Karpas-422 (cell line): ENCODE measurements at regions not wholly inside any gene's neighbourhood (a gene's known extent, or its start where the extent isn't known, plus 50 kb on each side); places are given as distances from the start of the nearest gene placed in this dataset.

ENCODE experiments used
- DNase-seq: peaks from one replicate; pipeline ENCODE4 v3.0.0-alpha.2; 2015
- H2AFZ ChIP-seq: fragments of 200-600 bp; sonication (generic); 2 replicates; pipeline ENCODE4 v1.6.1; 2014; ENCODE audit warnings: antibody characterized with exemption, low read length, mixed read lengths
- H3K27ac ChIP-seq: fragments of 200-600 bp; sonication (generic); 2 replicates; pipeline ENCODE4 v1.5.1; 2014; ENCODE audit warnings: mild to moderate bottlenecking, low read length, moderate library complexity
- H3K27me3 ChIP-seq: fragments of 200-600 bp; sonication (generic); 2 replicates; pipeline ENCODE4 v1.6.1; 2014; ENCODE audit warnings: low read length, mixed read lengths
- H3K36me3 ChIP-seq: fragments of 200-600 bp; sonication (generic); 2 replicates; pipeline ENCODE4 v1.6.1; 2014; ENCODE audit warnings: low read length, mixed read lengths; ENCODE audit not compliant: insufficient read depth
- H3K4me1 ChIP-seq: fragments of 200-600 bp; sonication (generic); 2 replicates; pipeline ENCODE4 v1.6.1; 2014; ENCODE audit warnings: mild to moderate bottlenecking, low read length, mixed read lengths
- H3K4me2 ChIP-seq: fragments of 200-600 bp; sonication (generic); 2 replicates; pipeline ENCODE4 v1.6.1; 2014; ENCODE audit warnings: low read length, low read depth, mild to moderate bottlenecking; ENCODE audit not compliant: poor library complexity, severe bottlenecking
- H3K4me3 ChIP-seq: fragments of 200-600 bp; sonication (generic); 2 replicates; pipeline ENCODE4 v1.5.1; 2014; ENCODE audit warnings: mild to moderate bottlenecking, antibody characterized with exemption, low read length, mixed read lengths
- H3K79me2 ChIP-seq: fragments of 200-600 bp; sonication (generic); 2 replicates; pipeline ENCODE4 v1.6.1; 2014; ENCODE audit warnings: mild to moderate bottlenecking, low read length, mixed read lengths
- H3K9ac ChIP-seq: fragments of 200-600 bp; sonication (generic); 2 replicates; pipeline ENCODE4 v1.6.0; 2014; ENCODE audit warnings: low read length
- H3K9me2 ChIP-seq: fragments of 200-600 bp; sonication (generic), shearing (Covaris generic); replicated peaks from 2 replicates; pipeline ENCODE4 v1.6.0; 2014; ENCODE audit warnings: mild to moderate bottlenecking, low read length, moderate library complexity; ENCODE audit not compliant: insufficient read depth
- H3K9me3 ChIP-seq: fragments of 300-700, 200-600 bp; sonication (generic); 2 replicates; pipeline ENCODE4 v1.6.1; 2014; ENCODE audit warnings: low read length, mixed read lengths
- H4K20me1 ChIP-seq: fragments of 200-600 bp; sonication (generic); 2 replicates; pipeline ENCODE4 v1.6.1; 2014; ENCODE audit warnings: mild to moderate bottlenecking, antibody characterized with exemption, low read length, low read depth; ENCODE audit not compliant: insufficient read depth

GRCh38 chr11:130631119-130631518, 182.7 kb downstream of the ADAMTS15 start:
- Histone ChIP-seq H3K9me2 (no peaks in the 10 kb centered on the region), H3K36me3 (no peaks in the 10 kb centered on the region), H3K79me2 (no peaks in the 10 kb centered on the region), H3K4me3 (no peak overlapping the region), H3K27ac (no peak overlapping the region), H3K9ac (no peak overlapping the region), H2AFZ (no peak overlapping the region), H3K9me3 (no peaks in the 10 kb centered on the region), H3K4me1 (no peaks in the 10 kb centered on the region), H3K27me3 (no peaks in the 10 kb centered on the region), H3K4me2 (no peak overlapping the region), H4K20me1 (no peaks in the 10 kb centered on the region)
- DNase-seq, result no peak

- Histone ChIP-seq H3K27me3 (no peaks in the 10 kb centered on the region), H3K79me2 (no peaks in the 10 kb centered on the region), H3K27ac (no peak overlapping the region), H3K9me2 (no peaks in the 10 kb centered on the region), H3K9me3 (no peaks in the 10 kb centered on the region), H3K4me1 (no peaks in the 10 kb centered on the region), H3K9ac (no peak overlapping the region), H3K4me3 (no peak overlapping the region), H3K4me2 (no peak overlapping the region), H3K36me3 (no peaks in the 10 kb centered on the region), H2AFZ (no peak overlapping the region), H4K20me1 (no peaks in the 10 kb centered on the region)
- no peak for DNase-seq
Measured at GRCh38 chr11:130633466-130633865, 185.0 kb downstream of the ADAMTS15 start.

DNA sequence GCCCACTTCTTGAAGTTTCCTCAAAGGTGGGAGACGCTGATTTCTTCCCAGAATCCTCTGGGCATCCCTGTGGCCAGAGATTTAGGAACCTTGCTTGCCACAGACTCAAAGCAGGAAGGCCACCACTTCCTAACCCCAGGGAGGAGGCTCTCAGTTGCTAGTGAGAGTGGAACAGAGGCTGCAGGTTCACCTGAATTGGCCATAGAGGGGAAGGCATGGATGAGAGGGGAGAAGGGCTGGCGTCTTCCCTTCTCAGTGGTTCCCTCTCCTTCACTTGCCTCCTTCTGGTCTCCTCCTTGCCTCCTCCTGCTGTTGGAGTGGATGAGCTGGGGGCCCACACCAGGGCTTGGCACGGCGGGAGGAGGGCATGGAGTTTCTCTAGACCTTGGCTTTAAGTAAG, 185.7 kb downstream of the ADAMTS15 start:
- DNase-seq, result no peak
- Histone ChIP-seq H4K20me1 (no peaks in the 10 kb centered on the region), H3K27me3 (no peaks in the 10 kb centered on the region), H3K36me3 (no peaks in the 10 kb centered on the region), H2AFZ (no peak overlapping the region), H3K79me2 (no peaks in the 10 kb centered on the region), H3K9me2 (no peaks in the 10 kb centered on the region), H3K9me3 (no peaks in the 10 kb centered on the region), H3K4me1 (no peaks in the 10 kb centered on the region), H3K4me3 (no peak overlapping the region), H3K27ac (no peak overlapping the region), H3K9ac (no peak overlapping the region), H3K4me2 (no peak overlapping the region)

GRCh38 chr11:130634961-130635473, 186.6 kb downstream of the ADAMTS15 start:
- Histone ChIP-seq H3K79me2 (no peaks in the 10 kb centered on the region), H3K36me3 (no peaks in the 10 kb centered on the region), H3K4me1 (no peaks in the 10 kb centered on the region), H3K4me2 (no peak overlapping the region), H3K9me2 (no peaks in the 10 kb centered on the region), H3K27me3 (no peaks in the 10 kb centered on the region), H3K4me3 (no peak overlapping the region), H4K20me1 (no peaks in the 10 kb centered on the region), H3K9ac (no peak overlapping the region), H3K27ac (no peak overlapping the region), H2AFZ (no peak overlapping the region), H3K9me3 (no peaks in the 10 kb centered on the region)
- no peak for DNase-seq

- Histone ChIP-seq H3K4me2 (no peak overlapping the region), H3K4me3 (no peak overlapping the region), H3K79me2 (no peaks in the 10 kb centered on the region), H3K4me1 (no peaks in the 10 kb centered on the region), H3K9me2 (no peaks in the 10 kb centered on the region), H3K9me3 (no peaks in the 10 kb centered on the region), H3K9ac (no peak overlapping the region), H3K27me3 (no peaks in the 10 kb centered on the region), H3K36me3 (no peaks in the 10 kb centered on the region), H3K27ac (no peak overlapping the region), H4K20me1 (no peaks in the 10 kb centered on the region), H2AFZ (no peak overlapping the region)
- DNase-seq, result no peak
Measured at GRCh38 chr11:130635937-130636630, 187.6 kb downstream of the ADAMTS15 start.

GRCh38 chr11:130636722-130637464, 188.4 kb downstream of the ADAMTS15 start:
- no peak overlapping the region for H3K27ac ChIP-seq

GRCh38 chr11:130637566-130637965, 189.1 kb downstream of the ADAMTS15 start:
- Histone ChIP-seq H3K79me2 (no peaks in the 10 kb centered on the region), H3K4me2 (no peak overlapping the region), H4K20me1 (no peaks in the 10 kb centered on the region), H3K9me3 (no peaks in the 10 kb centered on the region), H3K9me2 (no peaks in the 10 kb centered on the region), H3K4me3 (no peak overlapping the region), H3K27ac (no peak overlapping the region), H3K36me3 (no peaks in the 10 kb centered on the region), H2AFZ (no peak overlapping the region), H3K9ac (no peak overlapping the region), H3K4me1 (no peaks in the 10 kb centered on the region), H3K27me3 (no peaks in the 10 kb centered on the region)
- no peak for DNase-seq

More at GRCh38 chr11:130636722-130637464, 188.4 kb downstream of the ADAMTS15 start:
- Histone ChIP-seq H3K79me2 (no peaks in the 10 kb centered on the region), H3K4me2 (no peak overlapping the region), H3K4me3 (no peak overlapping the region), H3K36me3 (no peaks in the 10 kb centered on the region), H3K9ac (no peak overlapping the region), H3K9me2 (no peaks in the 10 kb centered on the region), H3K9me3 (no peaks in the 10 kb centered on the region), H4K20me1 (no peaks in the 10 kb centered on the region), H3K27me3 (no peaks in the 10 kb centered on the region), H2AFZ (no peak overlapping the region), H3K4me1 (no peaks in the 10 kb centered on the region)
- DNase-seq, result no peak

- H3K36me3 ChIP-seq, result no peaks in the 10 kb centered on the region
- H3K27me3 ChIP-seq, result no peaks in the 10 kb centered on the region
- no peaks in the 10 kb centered on the region for H3K9me3 ChIP-seq
- H3K27ac ChIP-seq, result no peak overlapping the region
- DNase-seq, result no peak
- no peaks in the 10 kb centered on the region for H3K4me1 ChIP-seq
- no peak overlapping the region for H3K4me3 ChIP-seq
- no peaks in the 10 kb centered on the region for H4K20me1 ChIP-seq
- no peak overlapping the region for H3K9ac ChIP-seq
- no peaks in the 10 kb centered on the region for H3K79me2 ChIP-seq
- no peak overlapping the region for H3K4me2 ChIP-seq
- H2AFZ ChIP-seq, result no peak overlapping the region
- H3K9me2 ChIP-seq, result no peaks in the 10 kb centered on the region
Measured at GRCh38 chr11:130638033-130638432, 189.6 kb downstream of the ADAMTS15 start.
